ENCODE measurements at regions not wholly inside any gene's neighbourhood (a gene's known extent, or its start where the extent isn't known, plus 50 kb on each side); places are given as distances from the start of the nearest gene placed in this dataset.

- no peak for TF ChIP-seq MXI1 (IDR thresholded peaks at IDR 0.05; ENCODE audit: low read depth, low read length)
- TF ChIP-seq, protein P1, sequence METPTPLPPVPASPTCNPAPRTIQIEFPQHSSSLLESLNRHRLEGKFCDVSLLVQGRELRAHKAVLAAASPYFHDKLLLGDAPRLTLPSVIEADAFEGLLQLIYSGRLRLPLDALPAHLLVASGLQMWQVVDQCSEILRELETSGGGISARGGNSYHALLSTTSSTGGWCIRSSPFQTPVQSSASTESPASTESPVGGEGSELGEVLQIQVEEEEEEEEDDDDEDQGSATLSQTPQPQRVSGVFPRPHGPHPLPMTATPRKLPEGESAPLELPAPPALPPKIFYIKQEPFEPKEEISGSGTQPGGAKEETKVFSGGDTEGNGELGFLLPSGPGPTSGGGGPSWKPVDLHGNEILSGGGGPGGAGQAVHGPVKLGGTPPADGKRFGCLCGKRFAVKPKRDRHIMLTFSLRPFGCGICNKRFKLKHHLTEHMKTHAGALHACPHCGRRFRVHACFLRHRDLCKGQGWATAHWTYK (CRISPR knock-in tag; IDR thresholded peaks at IDR 0.05) = no peak
Measured at GRCh38 chr9:134526584-134527477, 114.8 kb upstream of the COL5A1 start (continued).

GRCh38 chr9:134530724-134531123 lies 110.9 kb upstream of the COL5A1 start:
- FAIRE-seq (no peak), DNase-seq (ENCODE audit: extremely low read depth in 1 of 4, low spot score in 3 of 4) (no peak), ATAC-seq (no peak)
- Histone ChIP-seq H3K9me3 (replicated peaks; ENCODE audit: control insufficient read depth, insufficient read depth, low read depth, low read length) (no peaks in the 10 kb centered on the region), H3K36me3 (ENCODE audit: control insufficient read depth, insufficient read depth, low read length) (no peaks in the 10 kb centered on the region), H3K9me1 (ENCODE audit: control insufficient read depth, insufficient read depth, low read length) (no peaks in the 10 kb centered on the region), H3K4me3 (no peak overlapping the region), H3K79me2 (ENCODE audit: control insufficient read depth, insufficient read depth, low read length) (no peaks in the 10 kb centered on the region), H3K4me2 (ENCODE audit: insufficient read depth, low read length) (no peak overlapping the region), H3K9ac (ENCODE audit: insufficient read depth in 1 of 2, low read depth in 2 of 2, low read length in 2 of 2) (no peak overlapping the region), H3K4me1 (replicated peaks in 1 of 2; ENCODE audit: control insufficient read depth in 2 of 2, insufficient read depth in 2 of 2, low read length in 2 of 2) (no peaks in the 10 kb centered on the region), H2AFZ (ENCODE audit: low read depth, low read length) (no peak overlapping the region), H4K20me1 (replicated peaks; ENCODE audit: control insufficient read depth, insufficient read depth, low read length) (peaks cover 3% of the 10 kb centered on the region; the same call in 1 of the 2 replicates), H3K27me3 (ENCODE audit: control insufficient read depth in 2 of 2, insufficient read depth in 2 of 2, low read length in 2 of 2) (peaks cover 33 to 53% of the 10 kb centered on the region in 2 experiments), H3K27ac (ENCODE audit: extremely low read depth, low read depth, low read length) (no peak overlapping the region)
- POLR2A ChIA-PET = no interaction called here
- intact Hi-C loops (cut with micrococcal nuclease) (no loop called here), in situ Hi-C loops (cut with MboI) (no loop called here)
- BruUV-seq (replicated peaks) = no TSS peak
- CTCF ChIA-PET (ENCODE audit: low intra/inter-chr PET ratio) = no interaction called here
- TF ChIP-seq TRIM28 (IDR thresholded peaks at IDR 0.05) (no peak), SLC30A9 (CRISPR knock-in tag; IDR thresholded peaks at IDR 0.05) (no peak), TBL1XR1 (IDR thresholded peaks at IDR 0.05; ENCODE audit: low read length in 2 of 2) (no peak), NBN (IDR thresholded peaks at IDR 0.05; ENCODE audit: low read depth) (no peak), ATF6 (CRISPR knock-in tag; IDR thresholded peaks at IDR 0.05) (no peak), EWSR1 (IDR thresholded peaks at IDR 0.05; ENCODE audit: borderline replicate concordance, low read depth, partially characterized antibody) (no peak)
- TF ChIP-seq, protein P2, sequence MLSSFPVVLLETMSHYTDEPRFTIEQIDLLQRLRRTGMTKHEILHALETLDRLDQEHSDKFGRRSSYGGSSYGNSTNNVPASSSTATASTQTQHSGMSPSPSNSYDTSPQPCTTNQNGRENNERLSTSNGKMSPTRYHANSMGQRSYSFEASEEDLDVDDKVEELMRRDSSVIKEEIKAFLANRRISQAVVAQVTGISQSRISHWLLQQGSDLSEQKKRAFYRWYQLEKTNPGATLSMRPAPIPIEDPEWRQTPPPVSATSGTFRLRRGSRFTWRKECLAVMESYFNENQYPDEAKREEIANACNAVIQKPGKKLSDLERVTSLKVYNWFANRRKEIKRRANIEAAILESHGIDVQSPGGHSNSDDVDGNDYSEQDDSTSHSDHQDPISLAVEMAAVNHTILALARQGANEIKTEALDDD (IDR thresholded peaks at IDR 0.05) = no peak
- TF ChIP-seq, protein P3, sequence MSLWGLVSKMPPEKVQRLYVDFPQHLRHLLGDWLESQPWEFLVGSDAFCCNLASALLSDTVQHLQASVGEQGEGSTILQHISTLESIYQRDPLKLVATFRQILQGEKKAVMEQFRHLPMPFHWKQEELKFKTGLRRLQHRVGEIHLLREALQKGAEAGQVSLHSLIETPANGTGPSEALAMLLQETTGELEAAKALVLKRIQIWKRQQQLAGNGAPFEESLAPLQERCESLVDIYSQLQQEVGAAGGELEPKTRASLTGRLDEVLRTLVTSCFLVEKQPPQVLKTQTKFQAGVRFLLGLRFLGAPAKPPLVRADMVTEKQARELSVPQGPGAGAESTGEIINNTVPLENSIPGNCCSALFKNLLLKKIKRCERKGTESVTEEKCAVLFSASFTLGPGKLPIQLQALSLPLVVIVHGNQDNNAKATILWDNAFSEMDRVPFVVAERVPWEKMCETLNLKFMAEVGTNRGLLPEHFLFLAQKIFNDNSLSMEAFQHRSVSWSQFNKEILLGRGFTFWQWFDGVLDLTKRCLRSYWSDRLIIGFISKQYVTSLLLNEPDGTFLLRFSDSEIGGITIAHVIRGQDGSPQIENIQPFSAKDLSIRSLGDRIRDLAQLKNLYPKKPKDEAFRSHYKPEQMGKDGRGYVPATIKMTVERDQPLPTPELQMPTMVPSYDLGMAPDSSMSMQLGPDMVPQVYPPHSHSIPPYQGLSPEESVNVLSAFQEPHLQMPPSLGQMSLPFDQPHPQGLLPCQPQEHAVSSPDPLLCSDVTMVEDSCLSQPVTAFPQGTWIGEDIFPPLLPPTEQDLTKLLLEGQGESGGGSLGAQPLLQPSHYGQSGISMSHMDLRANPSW (CRISPR knock-in tag; IDR thresholded peaks at IDR 0.05) = no peak
- TF ChIP-seq, protein P4, sequence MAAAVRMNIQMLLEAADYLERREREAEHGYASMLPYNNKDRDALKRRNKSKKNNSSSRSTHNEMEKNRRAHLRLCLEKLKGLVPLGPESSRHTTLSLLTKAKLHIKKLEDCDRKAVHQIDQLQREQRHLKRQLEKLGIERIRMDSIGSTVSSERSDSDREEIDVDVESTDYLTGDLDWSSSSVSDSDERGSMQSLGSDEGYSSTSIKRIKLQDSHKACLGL (CRISPR knock-in tag; IDR thresholded peaks at IDR 0.05; ENCODE audit: borderline replicate concordance, poor library complexity, severe bottlenecking) = no peak
